HG02798 (cell line): ENCODE measurements at regions not wholly inside any gene's neighbourhood (a gene's known extent, or its start where the extent isn't known, plus 50 kb on each side); places are given as distances from the start of the nearest gene placed in this dataset.
"Not testable (repeated sequence)": the region's sequence is repeated elsewhere in the genome, so short reads cannot be mapped to it uniquely, and the experiment has no call there.

Experiments
- ATAC-seq: cut with Tn5 transposase; IDR thresholded peaks from one replicate; pipeline ENCODE4 v1.9.1; 2021; ENCODE audit warnings: mild to moderate bottlenecking; ENCODE audit not compliant: unreplicated experiment, poor library complexity

DNA sequence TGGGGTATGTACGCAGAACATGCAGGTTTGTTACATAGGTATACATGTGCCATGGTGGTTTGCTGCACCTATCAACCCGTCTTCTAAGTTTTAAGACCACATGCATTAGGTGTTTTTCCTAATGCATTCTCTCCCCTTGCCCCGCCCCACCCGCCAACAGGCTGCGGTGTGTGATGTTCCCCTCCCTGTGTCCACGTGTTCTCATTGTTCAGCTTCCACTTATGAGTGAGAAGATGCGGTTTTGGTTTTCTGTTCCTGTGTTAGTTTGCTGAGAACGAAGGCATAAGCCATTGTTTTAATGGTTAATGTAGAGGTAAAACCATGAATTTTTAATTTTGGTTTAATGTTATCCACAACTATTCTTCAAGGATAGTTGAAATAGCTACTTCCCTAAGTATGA is 346.8 kb upstream of the EPHA6 start:
- ATAC-seq = no peak

DNA sequence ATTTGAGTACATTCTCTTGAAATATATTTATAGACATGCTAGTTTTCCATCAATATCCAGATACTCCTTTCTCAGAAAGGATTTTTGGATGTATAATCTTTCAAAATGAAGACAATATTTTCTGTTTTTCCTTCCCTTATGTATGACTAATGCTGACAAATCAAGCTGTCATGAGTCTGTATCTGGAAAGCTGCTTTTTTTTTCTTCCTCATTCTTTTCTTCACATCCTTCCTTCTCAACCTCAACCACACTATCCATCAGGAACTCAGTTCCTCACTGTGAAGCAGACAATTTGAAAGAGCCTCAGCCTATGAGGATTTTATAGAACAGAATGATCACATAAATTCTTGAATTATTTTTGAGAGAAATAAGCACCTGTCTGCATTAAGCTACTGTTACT is 335.9 kb upstream of the EPHA6 start:
- no peak for ATAC-seq

DNA sequence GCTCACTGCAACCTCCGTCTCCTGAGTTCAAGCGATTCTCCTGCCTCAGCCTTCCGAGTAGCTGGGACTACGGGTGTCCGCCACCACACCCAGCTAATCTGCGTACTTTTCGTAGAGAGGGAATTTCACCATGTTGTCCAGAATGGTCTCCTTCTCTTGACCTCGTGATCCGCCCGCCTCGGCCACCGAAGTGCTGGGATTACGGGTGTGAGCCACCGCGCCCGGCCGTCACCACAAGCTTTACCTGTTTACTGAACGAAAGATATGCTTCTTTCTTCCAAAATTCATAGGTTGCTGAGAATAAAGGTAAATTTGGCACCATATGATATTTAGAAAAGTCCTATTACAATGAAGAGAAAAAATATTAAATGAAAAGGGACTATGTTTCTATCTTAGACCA is 333.5 kb upstream of the EPHA6 start:
- no peak for ATAC-seq

DNA sequence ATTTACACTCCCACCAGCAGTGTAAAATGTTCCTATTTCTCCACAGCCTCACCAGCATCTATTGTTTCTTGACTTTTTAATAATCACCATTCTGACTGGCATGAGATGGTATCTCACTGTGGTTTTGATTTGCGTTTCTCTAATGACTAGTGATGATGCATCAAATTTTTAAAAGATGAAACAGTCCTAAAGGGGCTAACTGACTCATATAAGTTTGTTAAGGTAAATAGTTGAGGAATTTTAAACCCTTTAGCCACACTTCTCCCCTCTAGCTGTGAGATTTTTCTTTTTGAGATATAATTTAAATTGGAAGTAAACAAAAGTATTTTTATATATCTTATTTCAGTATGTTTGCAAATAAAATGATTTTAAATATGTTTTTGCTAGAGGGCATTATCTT is 331.2 kb upstream of the EPHA6 start:
- not testable (repeated sequence) for ATAC-seq

DNA sequence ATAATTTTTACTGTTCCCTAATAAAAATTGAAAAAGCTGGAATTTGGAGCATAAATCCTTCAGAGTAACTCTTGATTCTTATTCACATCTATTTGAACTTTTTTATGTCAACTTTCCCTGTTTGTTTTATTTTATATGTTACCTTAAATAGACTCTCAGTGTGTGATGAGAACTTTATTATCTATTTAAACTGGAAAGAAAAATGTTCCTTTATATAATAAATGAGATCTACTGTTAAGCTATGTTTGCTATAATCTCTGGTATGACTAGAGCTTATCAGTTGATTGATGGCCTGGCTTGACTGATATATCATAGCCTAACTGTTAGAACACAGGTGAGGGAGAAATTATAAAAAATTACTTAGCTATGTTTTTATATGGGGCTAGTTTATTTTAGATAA is 330.6 kb upstream of the EPHA6 start:
- ATAC-seq = no peak

DNA sequence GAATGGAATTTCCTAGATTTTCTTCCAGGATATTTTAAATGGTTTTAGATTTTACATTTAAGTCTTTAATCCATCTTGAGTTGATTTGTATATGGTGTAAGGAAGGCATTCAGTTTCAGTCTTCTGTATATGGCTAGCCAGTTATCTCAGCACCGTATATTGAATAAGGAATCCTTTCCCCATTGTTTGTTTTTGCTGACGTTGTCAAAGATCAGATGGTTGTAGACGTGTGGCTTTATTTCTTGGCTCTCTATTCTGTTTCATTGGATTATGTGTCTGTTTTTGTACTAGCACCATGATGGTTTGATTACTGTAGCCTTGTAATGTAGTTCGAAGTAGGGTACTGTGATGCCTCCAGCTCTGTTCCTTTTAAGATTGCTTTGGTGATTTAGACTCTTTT is 325.7 kb upstream of the EPHA6 start:
- ATAC-seq = no peak

DNA sequence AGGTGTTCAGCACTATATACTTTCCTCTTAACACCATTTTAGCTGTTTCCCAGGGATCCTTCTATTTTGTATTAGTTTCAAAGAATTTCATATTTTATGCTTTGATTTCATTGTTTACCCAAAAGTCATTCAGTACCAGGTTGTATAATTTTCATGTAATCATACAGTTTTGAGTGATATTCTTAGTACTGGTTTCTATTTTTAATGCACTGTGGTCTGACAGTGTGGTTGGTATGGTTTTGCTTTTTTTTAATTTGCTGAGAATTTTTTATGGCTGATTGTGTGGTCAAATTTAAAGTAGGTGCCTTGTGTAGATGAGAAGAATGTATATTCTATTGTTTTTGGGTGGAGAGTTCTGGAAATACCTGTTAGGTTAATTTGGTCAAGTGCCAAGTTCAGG is 323.4 kb upstream of the EPHA6 start:
- ATAC-seq = no peak

DNA sequence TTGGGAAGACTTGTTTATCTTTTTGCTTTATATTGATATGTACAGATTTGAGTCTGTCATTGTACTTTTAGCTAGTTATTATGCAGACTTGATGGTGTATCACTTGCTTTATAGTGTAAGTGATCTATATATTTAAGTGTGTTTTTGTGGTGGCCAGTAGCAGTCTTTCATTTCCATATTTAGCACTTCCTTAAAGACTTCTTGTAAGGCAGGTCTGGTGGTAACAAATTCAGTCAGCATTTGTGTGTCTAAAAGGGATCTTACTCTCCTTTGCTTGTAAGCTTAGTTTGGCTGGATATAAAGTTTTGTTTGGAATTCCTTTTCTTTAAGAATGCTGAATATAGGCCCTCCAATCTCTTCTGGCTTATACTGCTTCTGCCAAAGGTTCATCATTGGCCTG is 322.5 kb upstream of the EPHA6 start:
- no peak for ATAC-seq

DNA sequence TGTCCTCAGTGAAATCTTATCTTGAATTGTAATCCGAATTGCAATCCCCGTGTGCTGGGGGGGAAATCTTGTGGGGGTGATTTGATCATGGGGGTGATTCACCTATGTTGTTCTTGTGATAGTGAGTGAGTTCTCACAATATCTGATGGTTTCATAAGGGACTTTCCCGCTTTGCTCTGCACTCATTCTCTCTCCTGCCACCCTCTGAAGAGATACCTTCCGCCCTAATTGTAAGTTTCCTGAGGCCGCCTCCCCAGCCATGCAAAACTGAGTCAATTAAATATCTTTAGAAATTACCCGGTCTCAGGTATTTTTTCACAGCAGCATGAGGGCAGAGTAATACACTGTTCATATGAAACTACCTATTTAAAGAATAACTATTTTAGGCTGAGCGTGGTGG is 304.1 kb upstream of the EPHA6 start:
- no peak for ATAC-seq

DNA sequence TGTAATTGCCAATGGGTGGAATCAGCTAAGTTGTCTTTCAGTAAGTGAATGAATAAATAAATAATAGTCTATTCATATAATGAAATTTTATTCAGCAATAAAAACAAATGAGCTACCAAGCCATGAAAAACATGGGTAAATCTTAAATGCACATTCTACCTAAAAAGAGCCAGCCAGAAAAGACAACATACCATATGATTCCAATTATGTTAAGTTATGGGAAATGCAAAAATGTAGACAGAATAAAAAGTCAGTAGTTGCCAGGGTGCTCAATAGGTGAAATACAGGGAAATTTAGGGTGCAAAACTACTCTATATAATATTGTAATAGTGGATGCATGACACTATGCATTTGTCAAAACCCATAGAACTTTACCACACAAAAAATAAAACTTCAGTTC is 277.2 kb upstream of the EPHA6 start:
- no peak for ATAC-seq

DNA sequence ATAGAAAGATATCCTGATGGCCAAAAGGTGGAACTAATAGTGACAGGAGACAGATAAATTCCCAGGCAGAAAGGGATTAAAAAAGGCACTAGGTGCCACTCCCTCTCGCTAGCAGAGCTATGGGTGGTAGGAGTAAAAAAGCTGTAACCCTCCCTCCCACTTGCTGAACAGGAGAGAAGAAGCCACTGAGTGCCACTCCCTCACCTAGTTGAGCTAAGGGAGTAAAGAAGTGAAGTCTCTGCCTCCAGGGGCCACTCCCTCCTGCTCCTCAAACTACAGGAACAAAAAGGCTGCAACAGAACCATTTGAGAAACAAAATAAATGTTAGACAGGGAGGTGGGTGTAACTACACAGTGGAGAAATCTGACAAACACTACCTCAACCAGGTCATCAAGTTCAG is 276.2 kb upstream of the EPHA6 start:
- no peak for ATAC-seq

DNA sequence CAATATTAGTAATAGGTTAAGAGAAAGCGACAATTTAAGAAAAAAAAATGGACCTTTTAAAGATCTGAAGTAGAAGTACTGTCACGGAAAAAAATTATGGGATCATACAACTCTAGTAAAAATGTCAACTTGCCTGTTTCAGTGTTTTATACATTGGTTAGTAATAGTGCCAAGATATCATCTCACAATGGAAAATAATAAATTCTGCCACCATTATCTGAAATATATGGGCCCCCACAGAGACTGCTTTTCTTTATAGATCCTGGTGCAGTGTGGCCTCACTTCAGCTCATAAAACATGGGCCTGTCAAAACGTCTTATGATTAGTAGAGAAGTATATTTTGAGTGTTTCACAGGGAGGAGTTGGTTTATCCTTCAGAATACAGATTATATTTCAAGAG is 266.3 kb upstream of the EPHA6 start:
- ATAC-seq = no peak

DNA sequence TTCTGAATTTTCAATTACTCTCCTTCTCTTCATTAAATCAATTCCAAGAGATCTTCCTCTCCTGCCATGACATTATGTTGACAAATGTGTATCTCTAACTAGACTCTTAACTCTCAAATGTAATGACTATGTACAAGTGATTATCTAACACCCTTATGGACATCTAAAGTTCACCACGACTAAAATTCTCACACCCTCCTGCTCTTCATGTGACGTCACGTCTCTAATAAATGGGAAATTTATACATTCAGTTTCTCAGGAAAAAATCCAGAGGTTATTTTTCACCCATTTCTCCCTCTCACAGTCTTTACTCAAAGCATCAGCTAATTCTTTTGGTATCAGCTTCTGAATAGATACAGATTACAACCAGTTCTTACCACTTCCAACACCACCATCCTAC is 237.5 kb upstream of the EPHA6 start:
- no peak for ATAC-seq

DNA sequence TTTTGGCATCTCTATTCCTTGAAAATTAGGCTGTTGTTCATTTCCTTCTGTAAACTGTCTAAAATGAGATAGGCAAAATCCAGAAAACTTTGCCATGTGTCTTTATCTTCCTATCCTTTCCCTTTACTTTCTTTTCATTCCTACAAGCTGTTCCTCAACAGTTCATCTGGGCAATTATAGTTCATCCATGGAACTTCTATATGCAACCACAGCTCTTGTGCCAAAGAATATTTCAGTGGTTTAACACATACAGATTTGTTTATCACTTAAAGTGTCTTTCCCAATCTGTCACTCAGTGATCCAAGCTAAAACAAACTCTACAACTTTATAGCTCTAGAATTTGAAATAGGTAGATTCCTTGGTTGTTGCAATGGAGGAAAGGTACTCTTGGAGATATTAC is 230.3 kb upstream of the EPHA6 start:
- no peak for ATAC-seq

DNA sequence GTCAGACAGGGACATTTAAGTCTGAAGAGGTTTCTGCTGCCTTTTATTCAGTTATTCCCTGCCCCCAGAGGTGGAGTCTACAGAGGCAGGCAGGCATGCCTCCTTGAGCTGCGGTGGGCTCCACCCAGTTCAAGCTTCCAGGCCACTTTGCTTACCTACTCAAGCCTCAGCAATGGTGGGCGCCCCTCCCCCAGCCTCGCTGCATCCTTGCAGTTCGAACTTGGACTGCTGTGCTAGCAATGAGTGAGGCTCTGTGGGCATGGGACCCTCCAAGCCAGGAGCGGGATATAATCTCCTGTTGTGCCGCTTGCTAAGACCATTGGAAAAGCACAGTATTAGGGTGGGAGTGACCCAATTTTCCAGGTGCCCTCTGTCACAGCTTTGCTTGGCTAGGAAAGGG is 207.5 kb upstream of the EPHA6 start:
- not testable (repeated sequence) for ATAC-seq

DNA sequence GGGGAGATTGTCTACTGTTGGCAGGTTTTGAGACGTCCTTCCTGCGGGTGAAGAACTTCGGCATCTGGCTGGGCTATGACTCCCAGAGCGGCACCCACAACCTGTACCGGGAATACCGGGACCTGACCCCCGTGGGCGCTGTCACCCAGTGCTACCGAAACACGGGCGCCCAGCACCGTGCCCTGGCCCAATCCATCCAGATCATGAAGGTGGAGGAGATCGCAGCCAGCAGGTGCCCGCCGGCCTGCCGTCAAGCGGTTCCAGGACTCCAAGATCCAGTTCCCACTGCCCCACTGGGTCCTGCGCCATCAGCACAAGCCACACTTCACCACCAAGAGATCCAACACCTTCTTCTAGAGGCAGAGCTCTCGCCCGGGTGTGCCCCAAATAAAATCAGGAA is 194.9 kb upstream of the EPHA6 start:
- no peak for ATAC-seq

DNA sequence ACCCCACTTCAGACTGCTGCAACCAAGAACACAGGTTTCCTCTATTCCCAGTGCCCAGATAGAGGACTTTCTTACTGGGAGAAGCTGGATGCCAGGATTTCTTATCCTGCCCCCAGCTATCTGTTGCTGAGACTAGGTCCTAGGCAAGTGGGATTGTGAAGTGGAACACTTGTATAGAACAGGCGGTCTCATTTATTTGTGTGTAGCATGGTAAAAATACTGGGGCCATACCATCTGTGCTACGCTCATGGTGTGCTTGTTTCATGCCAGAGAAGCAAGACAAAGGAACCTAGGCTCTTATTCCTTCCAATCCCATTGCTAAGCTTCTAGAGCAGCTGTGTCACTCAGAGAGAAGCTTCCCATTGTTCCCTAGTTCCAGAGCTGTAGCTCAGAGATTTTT is 191.5 kb upstream of the EPHA6 start:
- ATAC-seq = no peak

DNA sequence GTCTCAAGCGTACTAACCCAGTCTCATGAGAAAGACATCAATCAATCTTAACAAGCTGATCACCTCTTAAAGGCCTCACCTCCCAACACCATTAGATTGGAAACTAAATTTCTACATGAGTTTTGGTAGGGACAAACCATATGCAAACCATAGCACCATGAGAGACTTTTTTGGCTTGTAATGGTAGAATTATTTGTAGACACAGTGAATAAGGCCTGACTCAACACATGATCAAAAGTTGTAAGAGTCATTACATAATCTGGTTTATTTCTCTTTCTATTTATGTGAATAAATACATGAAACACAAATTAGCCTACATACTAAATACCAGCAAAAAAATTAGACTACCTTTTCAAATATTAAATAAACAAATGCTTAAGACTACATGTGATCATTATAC is 183.3 kb upstream of the EPHA6 start:
- no peak for ATAC-seq

DNA sequence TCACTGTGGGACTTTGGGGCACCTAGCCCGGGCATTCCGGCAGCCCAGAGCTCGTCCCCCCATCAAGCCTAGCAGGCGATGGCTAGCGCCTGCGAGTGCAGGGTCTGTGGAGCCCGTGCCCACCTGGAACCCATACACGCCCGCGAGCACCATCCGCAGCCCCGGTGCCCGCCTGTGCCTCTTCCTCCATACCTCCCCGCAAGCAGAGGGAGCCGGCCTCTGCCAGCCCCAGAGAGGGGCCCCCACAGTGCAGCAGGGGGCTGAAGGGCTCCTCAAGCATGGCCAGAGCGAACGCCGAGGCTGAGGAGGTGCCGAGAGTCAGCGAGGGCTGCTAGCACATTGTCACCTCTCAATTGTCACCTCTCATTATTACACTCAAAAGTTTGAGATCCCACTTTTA is 167.8 kb upstream of the EPHA6 start:
- no peak for ATAC-seq

DNA sequence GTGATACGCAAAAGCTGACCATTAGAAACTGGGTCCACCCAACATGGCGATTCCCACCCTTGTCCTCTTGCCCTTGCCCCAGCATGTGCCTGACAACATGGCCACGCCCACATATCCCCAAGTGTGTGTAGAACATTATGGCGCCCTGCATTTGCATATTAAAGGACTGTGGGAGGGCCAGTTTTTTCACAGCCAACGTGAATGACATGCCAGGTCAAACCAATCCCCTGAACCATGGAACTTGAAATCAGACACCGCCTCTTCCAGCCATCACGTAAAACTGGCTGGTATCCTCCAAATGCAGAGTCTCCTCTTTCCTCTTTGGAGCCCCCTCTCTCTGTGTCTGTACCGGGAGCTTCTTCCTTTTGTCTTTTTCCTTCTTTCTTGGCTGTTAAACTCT is 156.7 kb upstream of the EPHA6 start:
- no peak for ATAC-seq

DNA sequence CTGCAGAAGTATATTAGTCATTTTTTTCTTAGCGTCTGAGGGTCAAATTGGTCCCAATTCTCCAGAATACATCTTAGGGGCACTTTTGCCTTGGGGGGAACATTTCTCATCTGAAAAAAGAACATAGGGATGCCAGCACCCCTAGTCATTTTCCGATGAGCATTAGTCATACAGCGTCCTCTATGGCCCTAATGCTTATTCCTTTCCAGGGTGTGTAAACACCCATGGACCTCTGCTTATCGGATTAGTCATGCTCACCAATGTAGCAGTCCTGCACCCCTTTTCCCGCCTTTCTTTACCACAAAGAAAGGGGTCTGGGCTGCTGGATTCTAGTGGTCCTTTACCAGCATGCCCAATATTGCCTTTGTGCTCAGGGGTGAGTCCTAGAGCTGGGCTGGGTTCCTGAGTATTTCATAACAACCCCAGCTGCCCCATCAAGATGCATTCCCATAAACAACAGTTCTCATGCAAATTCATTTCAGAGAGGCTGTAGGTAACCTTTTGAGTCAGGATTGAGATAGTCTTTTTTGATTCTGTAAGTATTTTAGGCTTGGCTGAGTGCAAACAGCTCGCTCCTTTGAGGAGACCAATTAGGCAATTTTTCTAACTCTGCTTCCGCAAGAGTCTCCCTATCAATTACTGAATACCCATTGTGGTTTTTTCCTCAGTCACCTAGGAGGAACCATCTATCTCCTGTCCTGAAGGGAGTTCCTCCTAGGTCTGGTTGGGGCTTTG is 142.4 kb upstream of the EPHA6 start:
- ATAC-seq = not testable (repeated sequence)

DNA sequence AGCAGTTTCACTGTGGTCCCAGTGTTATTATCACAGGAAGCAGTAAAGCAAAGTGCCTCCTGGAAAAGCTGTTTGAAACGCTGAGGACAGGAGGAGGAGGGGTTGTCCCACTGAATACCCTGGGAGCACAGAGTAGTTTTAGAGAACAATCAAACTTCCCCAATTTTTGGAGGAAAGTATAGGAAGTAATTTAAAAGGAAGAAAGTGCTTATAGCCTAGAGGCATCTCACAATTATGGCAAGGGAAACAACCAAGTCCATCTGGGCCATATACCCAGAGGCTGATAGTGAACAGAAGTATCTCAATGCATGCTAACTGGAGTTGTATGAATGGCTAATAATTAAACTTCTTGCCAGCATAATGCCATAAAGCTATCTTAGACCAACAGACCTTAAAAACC is 137.2 kb upstream of the EPHA6 start:
- no peak for ATAC-seq

DNA sequence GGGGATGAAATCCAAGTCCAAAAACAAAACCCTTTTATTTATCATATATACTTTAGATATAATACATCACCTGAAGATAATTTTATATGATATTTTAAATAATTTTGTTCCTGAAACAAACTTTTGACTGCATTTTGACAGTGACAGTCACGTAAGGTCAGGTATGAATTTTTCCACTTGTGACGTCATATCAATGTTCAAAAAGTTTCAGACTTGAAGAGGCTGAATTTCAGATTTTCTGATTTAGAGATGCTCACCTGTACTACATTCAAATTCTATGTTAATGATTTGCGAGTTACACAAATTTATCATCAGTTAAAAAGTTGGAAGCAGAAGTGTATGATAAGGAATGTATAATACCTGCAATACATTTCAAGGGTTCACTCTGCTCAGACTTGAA is 136.1 kb upstream of the EPHA6 start:
- no peak for ATAC-seq
